ENCODE measurements at regions not wholly inside any gene's neighbourhood (a gene's known extent, or its start where the extent isn't known, plus 50 kb on each side); places are given as distances from the start of the nearest gene placed in this dataset.

DNA sequence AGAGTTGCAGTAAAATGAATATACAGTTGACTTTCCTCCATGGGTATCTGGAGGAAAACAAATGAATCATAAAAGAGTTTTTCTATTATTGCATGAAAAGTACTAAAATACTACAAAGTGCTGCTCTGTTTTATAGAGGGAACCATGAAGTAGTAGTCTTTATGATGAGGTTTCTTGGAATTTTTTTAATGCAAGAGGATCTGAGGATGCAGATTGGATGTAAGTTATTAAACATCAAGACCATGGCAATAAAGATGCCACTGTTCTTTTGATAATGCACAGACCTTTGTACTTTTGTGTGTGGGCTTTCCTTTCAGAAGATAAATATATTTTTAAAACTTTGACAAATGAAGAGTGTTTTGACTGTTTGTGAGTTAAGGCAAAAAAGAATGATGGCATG is 87.5 kb downstream of the DACT1 start:
- Histone ChIP-seq H3F3A (ENCODE audit: low read depth) (no peaks in the 10 kb centered on the region), H3K27me3 (no peaks in the 10 kb centered on the region), H3K79me2 (ENCODE audit: low read depth) (no peaks in the 10 kb centered on the region), H3K27ac (no peak overlapping the region), H3K4me1 (no peaks in the 10 kb centered on the region), H3K4me3 (no peak overlapping the region), H2AFZ (replicated peaks) (no peak overlapping the region), H3K4me2 (no peak overlapping the region), H4K20me1 (ENCODE audit: low read depth) (no peaks in the 10 kb centered on the region), H3K9me3 (ENCODE audit: low read depth) (no peaks in the 10 kb centered on the region), H3K36me3 (no peaks in the 10 kb centered on the region), H3K9ac (no peak overlapping the region)
- DNase-seq (ENCODE audit: low spot score) = no peak
- H3K27ac Mint-ChIP-seq = no peak overlapping the region
- H3K27me3 Mint-ChIP-seq (ENCODE audit: insufficient read depth, low read depth) = peaks cover 2% of the 10 kb centered on the region
- H3K9me3 Mint-ChIP-seq = no peaks in the 10 kb centered on the region
- H3K4me1 Mint-ChIP-seq = peaks cover 2% of the 10 kb centered on the region
- TF ChIP-seq EZH2phosphoT487 (IDR thresholded peaks at IDR 0.05) (no peak), EZH2 (IDR thresholded peaks at IDR 0.05) (no peak)
- TF ChIP-seq, protein P1, sequence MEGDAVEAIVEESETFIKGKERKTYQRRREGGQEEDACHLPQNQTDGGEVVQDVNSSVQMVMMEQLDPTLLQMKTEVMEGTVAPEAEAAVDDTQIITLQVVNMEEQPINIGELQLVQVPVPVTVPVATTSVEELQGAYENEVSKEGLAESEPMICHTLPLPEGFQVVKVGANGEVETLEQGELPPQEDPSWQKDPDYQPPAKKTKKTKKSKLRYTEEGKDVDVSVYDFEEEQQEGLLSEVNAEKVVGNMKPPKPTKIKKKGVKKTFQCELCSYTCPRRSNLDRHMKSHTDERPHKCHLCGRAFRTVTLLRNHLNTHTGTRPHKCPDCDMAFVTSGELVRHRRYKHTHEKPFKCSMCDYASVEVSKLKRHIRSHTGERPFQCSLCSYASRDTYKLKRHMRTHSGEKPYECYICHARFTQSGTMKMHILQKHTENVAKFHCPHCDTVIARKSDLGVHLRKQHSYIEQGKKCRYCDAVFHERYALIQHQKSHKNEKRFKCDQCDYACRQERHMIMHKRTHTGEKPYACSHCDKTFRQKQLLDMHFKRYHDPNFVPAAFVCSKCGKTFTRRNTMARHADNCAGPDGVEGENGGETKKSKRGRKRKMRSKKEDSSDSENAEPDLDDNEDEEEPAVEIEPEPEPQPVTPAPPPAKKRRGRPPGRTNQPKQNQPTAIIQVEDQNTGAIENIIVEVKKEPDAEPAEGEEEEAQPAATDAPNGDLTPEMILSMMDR (IDR thresholded peaks at IDR 0.05) = no peak
- H3K4me3 Mint-ChIP-seq = no peak overlapping the region
- H3K36me3 Mint-ChIP-seq = no peaks in the 10 kb centered on the region

DNA sequence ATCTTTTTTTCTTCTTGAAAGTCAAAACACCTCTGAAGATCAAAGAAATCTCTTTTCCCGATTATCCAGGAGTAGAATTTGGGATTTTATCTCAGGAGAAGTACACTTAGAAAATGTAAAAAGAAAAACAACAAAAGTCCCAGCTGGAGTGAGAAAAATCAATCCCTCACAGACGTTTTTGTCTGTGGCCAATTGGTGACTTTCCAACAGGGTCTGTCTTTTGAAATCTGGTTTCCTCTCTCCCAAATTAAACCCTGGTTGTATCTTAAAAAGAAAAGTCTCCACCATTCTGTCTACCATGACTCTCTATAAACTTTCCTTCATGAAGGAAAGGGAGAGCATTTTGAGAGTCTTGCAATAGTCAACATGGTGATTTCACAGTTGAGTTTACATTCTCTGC is 88.1 kb downstream of the DACT1 start:
- Histone ChIP-seq H3K27ac (no peak overlapping the region), H3K4me2 (no peak overlapping the region), H3K9me3 (ENCODE audit: low read depth) (no peaks in the 10 kb centered on the region), H3K36me3 (no peaks in the 10 kb centered on the region), H3K79me2 (ENCODE audit: low read depth) (no peaks in the 10 kb centered on the region), H3F3A (ENCODE audit: low read depth) (no peaks in the 10 kb centered on the region), H3K4me3 (no peak overlapping the region), H3K27me3 (no peaks in the 10 kb centered on the region), H3K9ac (no peak overlapping the region), H4K20me1 (ENCODE audit: low read depth) (no peaks in the 10 kb centered on the region), H3K4me1 (no peaks in the 10 kb centered on the region), H2AFZ (replicated peaks) (peak overlapping the region; percentile 23)
- TF ChIP-seq, protein P1 (IDR thresholded peaks at IDR 0.05) = no peak
- TF ChIP-seq EZH2 (IDR thresholded peaks at IDR 0.05) (no peak), EZH2phosphoT487 (IDR thresholded peaks at IDR 0.05) (no peak)
- H3K4me3 Mint-ChIP-seq = no peak overlapping the region
- no peak overlapping the region for H3K27ac Mint-ChIP-seq
- H3K36me3 Mint-ChIP-seq = no peaks in the 10 kb centered on the region
- peaks cover 2% of the 10 kb centered on the region for H3K4me1 Mint-ChIP-seq
- no peak for DNase-seq (ENCODE audit: low spot score)
- no peaks in the 10 kb centered on the region for H3K9me3 Mint-ChIP-seq
- peaks cover 2% of the 10 kb centered on the region for H3K27me3 Mint-ChIP-seq (ENCODE audit: insufficient read depth, low read depth)

DNA sequence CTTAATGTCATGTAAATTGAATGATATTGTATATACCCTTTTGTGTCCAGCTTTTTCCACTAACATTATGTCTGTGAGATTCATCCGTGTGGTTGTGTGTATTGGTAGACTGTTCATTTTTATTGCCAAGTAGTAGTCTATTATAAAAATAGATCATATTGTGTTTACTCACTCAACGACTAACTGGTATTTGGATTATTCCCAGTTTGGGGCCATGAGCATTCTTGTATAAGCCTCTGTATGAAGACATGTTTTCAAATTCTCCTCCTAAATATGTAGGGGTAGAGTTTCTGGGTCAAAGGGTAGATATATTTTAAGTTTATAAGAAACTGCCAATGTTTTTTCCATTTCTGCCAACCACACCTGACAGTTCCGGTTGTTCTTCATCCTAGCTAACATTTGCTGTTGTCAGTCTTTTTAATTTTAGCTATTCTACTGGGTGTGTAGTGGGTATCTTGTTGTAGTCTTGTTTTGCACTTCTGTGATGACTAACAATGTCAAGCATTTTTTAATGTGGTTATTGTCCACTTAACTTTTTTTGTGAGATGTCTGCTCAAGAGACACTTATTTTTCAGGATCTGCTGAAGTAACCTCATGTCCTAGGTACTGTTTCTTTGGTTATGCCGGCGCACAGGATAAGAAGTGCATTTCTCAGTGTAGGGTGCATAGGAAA is 93.2 kb downstream of the DACT1 start:
- Mint-ChIP-seq H3K4me3 (no peak overlapping the region), H3K27me3 (ENCODE audit: insufficient read depth, low read depth) (no peaks in the 10 kb centered on the region), H3K36me3 (no peaks in the 10 kb centered on the region), H3K27ac (no peak overlapping the region), H3K4me1 (no peaks in the 10 kb centered on the region), H3K9me3 (no peaks in the 10 kb centered on the region)
- Histone ChIP-seq H3F3A (ENCODE audit: low read depth) (no peaks in the 10 kb centered on the region), H3K9ac (no peak overlapping the region), H3K27me3 (no peaks in the 10 kb centered on the region), H4K20me1 (ENCODE audit: low read depth) (no peaks in the 10 kb centered on the region), H3K79me2 (ENCODE audit: low read depth) (no peaks in the 10 kb centered on the region), H2AFZ (replicated peaks) (no peak overlapping the region), H3K4me2 (no peak overlapping the region), H3K4me3 (no peak overlapping the region), H3K27ac (no peak overlapping the region), H3K9me3 (ENCODE audit: low read depth) (no peaks in the 10 kb centered on the region), H3K36me3 (no peaks in the 10 kb centered on the region), H3K4me1 (no peaks in the 10 kb centered on the region)
- DNase-seq (ENCODE audit: low spot score) = no peak
- TF ChIP-seq, protein P1 (IDR thresholded peaks at IDR 0.05) = no peak
- TF ChIP-seq EZH2phosphoT487 (IDR thresholded peaks at IDR 0.05) (no peak), EZH2 (IDR thresholded peaks at IDR 0.05) (no peak)

Data from neural progenitor cell (in vitro differentiated cells).